ENCODE measurements at regions not wholly inside any gene's neighbourhood (a gene's known extent, or its start where the extent isn't known, plus 50 kb on each side); places are given as distances from the start of the nearest gene placed in this dataset.

DNA sequence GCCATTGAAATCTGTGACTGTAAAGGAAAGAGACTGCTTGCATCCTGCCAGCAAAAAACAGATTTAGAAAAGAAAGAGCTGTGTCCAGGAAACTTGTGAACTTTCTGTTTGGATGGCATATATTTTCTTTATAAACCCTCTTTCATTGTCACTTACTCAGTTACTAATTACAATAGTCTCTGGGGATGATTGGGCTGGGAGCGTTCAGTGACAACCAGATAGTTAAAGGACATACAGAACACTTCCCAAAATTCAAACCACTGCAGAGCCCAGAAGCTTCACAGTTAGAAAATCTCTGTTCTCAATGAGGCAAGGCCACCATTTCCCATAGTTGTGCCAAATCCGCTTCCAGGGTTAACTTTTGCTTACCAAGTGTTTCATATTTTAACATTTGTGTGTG, 98.6 kb upstream of the TAB2 start:
- no peaks in the 10 kb centered on the region for H3K36me3 ChIP-seq (ENCODE audit: insufficient read depth)
- 89% methylated on average over 2 of the region's 2 CpGs for WGBS

DNA sequence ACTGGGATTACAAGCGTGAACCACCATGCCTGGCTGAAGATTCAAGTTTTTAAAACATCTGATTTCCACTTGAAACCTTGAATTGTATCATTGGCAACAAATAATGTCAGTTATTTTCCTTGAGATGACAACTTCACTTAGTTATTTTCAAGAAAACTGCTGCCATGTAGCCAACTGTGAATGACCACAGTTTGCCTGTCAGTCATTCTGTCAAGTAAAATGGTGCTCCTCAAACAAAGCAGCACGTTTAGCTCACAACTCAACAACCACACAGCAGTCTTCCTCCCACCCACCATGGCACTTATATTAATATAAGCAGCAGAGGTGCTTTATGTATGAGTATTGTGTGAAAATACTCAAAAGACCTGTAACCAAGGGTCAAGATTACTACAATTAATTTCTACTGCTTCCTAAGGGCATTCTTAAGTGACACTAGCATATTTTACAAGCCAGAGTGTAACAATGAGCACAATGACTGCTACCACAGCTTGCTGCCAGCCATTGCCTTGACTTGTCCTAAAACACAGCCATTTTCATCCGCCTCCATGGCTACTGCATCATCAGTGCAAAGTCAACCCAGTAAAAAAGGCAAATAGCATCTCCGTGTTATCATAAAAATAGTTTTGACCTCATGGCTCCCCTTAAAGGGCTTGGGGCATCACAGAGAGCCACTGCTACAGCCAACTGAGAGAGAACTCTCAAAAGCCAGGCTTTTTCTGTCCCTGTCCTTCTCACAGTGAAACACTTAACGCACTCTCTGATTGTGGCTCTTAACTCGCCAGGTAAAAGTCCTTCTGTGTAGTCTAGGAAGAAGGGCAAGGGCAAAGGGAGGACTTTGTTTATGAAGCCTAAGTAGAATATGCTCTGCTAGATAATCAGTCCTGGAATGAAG, 96.4 kb upstream of the TAB2 start:
- Histone ChIP-seq H3K4me1 (ENCODE audit: insufficient read depth) (no peaks in the 10 kb centered on the region), H3K4me3 (ENCODE audit: low read depth, low read length) (no peak overlapping the region), H3K36me3 (ENCODE audit: insufficient read depth) (no peaks in the 10 kb centered on the region), H3K27ac (ENCODE audit: low read depth) (no peak overlapping the region)
- DNase-seq (ENCODE audit: extremely low spot score), result no peak
- 90% methylated on average over 6 of the region's 6 CpGs for WGBS

More for the DNA sequence above, 98.6 kb upstream of the TAB2 start:
- no peak for DNase-seq (ENCODE audit: extremely low spot score)
- Histone ChIP-seq H3K27ac (ENCODE audit: low read depth) (no peak overlapping the region), H3K4me1 (ENCODE audit: insufficient read depth) (no peaks in the 10 kb centered on the region), H3K4me3 (ENCODE audit: low read depth, low read length) (no peak overlapping the region)

DNA sequence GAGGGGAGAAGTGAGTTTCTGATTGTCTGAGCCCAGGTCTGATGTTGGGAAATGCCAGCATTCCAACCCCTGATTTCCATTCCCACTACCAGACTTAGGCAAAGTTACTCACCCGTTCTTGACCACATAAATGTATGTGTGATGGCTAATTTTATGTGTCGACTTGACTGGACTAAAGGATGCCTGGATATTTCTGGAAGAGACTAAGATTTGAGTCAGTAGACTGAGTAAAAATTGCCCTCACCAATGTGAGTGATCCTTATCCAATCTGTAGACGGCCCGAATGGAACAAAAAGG, 95.8 kb upstream of the TAB2 start:
- no peak overlapping the region for H3K4me3 ChIP-seq (ENCODE audit: low read depth, low read length)
- H3K27ac ChIP-seq (ENCODE audit: low read depth), result no peak overlapping the region
- DNase-seq (ENCODE audit: extremely low spot score), result no peak
- H3K36me3 ChIP-seq (ENCODE audit: insufficient read depth), result no peaks in the 10 kb centered on the region
- WGBS, result 97% methylated on average over 4 of the region's 4 CpGs
- H3K4me1 ChIP-seq (ENCODE audit: insufficient read depth), result no peaks in the 10 kb centered on the region

DNA sequence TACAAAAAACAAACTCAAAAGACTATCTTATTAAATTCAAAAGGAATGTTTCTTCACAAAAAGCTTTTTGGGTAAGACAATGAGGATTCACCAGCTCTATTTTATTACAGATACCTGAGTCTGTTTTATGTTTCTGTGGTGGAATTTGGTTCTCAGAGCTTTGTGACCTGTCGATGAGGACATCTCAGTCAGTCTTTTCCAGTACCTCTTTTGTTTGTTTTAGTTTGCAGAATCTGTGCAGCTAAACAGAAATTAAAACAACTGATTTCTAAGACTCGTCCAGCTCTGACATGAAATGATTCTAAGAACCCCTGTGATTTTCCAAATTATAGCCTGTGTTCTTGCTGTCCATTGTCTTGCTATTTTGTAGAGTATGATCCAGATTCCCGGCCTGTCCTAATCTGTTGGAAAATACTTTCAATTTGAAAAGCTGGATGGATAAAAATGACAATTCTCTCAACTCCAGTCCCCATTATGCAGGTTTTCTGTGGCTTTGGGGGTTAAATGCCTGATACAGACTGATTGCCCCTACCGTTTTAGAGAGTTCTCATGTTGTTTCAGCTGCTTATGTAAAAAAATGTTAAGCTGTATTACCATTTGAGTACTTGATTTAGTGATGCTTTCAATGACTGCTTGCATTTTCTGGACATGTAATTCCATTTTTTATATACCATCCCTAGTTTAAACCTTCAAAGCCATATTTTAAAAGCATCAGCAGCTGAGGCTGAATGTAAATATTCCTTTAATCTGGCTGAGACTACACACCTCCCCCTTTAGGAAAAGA, 94.2 kb upstream of the TAB2 start:
- no peak overlapping the region for H3K4me3 ChIP-seq (ENCODE audit: low read depth, low read length)
- H3K4me1 ChIP-seq (ENCODE audit: insufficient read depth), result no peaks in the 10 kb centered on the region
- H3K27ac ChIP-seq (ENCODE audit: low read depth), result no peak overlapping the region
- WGBS, result 59% methylated on average over 4 of the region's 4 CpGs
- no peaks in the 10 kb centered on the region for H3K36me3 ChIP-seq (ENCODE audit: insufficient read depth)
- no peak for DNase-seq (ENCODE audit: extremely low spot score)

DNA sequence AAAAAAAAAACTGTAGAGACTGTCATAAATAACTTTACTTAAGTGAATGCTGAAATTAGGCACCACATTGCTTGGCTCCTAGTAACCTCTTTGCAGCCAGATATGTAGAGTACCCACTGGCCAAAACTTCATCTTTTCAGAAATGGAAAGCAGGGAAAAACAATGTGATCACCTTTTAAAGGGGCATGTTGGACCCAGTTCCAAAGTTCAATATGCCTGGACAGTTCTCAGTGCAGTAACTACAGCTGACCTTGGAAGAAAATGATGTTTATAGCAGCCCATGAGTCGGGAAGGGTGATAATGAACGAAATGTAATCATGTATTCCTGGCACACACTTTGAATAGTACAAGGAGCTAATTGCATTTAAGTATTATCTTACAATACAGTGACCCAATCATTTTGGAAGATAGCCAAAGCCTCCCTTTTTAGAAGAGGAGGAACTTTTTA, 93.6 kb upstream of the TAB2 start:
- DNase-seq (ENCODE audit: extremely low spot score), result no peak
- 40% methylated on average over 2 of the region's 2 CpGs for WGBS
- Histone ChIP-seq H3K27ac (ENCODE audit: low read depth) (no peak overlapping the region), H3K36me3 (ENCODE audit: insufficient read depth) (no peaks in the 10 kb centered on the region), H3K4me3 (ENCODE audit: low read depth, low read length) (no peak overlapping the region), H3K4me1 (ENCODE audit: insufficient read depth) (no peaks in the 10 kb centered on the region)

DNA sequence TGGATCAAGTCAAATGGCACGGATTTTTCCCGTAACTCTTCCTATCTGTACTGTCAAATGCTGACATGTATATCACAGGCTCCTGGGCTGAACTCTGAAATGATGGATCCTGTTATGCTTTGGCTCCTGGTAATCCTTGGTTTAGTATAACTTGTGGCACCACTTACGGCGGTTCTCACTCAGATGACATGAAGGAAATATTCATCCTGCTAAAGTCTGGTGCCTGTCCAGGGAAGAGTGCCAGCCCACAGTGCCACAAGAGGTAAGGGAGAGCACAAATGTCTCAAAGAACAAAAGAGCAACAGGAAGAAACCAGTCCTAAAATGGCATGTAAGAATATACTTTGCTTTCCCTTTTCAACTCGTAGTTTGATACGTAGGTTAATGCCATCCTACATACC, 93.1 kb upstream of the TAB2 start:
- WGBS, result 88% methylated on average over 6 of the region's 6 CpGs
- Histone ChIP-seq H3K36me3 (ENCODE audit: insufficient read depth) (no peaks in the 10 kb centered on the region), H3K4me1 (ENCODE audit: insufficient read depth) (no peaks in the 10 kb centered on the region), H3K27ac (ENCODE audit: low read depth) (no peak overlapping the region), H3K4me3 (ENCODE audit: low read depth, low read length) (no peak overlapping the region)
- no peak for DNase-seq (ENCODE audit: extremely low spot score)

DNA sequence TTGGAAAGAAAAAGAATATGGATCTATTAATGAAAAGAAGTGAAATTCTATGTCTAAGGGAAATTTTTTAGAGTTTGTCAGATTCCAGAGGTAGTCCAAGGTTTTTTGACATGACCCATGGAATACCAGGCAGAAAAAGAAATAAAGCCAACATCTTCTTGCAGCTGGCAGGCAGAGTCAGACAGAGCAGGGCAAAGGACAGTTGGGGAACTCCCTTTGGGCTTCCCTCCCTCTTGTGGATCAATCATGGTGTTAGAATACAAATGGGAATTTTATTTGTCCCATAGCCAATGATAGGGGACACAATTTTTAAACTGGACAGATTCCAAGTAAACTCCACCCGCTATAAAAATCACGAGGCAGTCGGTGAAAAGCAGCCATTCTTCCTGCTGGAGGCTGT, 92.1 kb upstream of the TAB2 start:
- no peaks in the 10 kb centered on the region for H3K36me3 ChIP-seq (ENCODE audit: insufficient read depth)
- no peaks in the 10 kb centered on the region for H3K4me1 ChIP-seq (ENCODE audit: insufficient read depth)
- H3K4me3 ChIP-seq (ENCODE audit: low read depth, low read length), result no peak overlapping the region
- no peak overlapping the region for H3K27ac ChIP-seq (ENCODE audit: low read depth)
- 62% methylated on average over 3 of the region's 3 CpGs for WGBS
- no peak for DNase-seq (ENCODE audit: extremely low spot score)

DNA sequence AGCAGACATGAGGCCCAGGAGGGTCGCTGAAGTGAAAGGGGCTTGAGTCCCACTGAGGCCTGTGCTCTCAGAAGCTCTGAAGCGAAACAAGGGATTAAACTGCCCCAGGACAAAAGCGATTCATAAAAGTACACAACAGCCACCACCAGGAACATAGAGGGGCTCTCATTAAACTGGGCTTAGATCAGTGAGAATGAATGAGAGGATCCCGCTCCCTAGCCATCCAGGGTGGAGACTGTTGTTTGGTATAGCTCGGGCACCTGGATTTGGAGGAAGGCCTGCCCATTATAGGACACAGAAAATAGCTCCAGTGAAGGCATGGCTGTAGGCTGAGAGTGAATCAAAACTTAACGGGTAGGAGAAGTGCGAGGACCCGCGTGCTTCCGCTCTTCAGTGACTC, 91.6 kb upstream of the TAB2 start:
- Histone ChIP-seq H3K27ac (ENCODE audit: low read depth) (no peak overlapping the region), H3K36me3 (ENCODE audit: insufficient read depth) (no peaks in the 10 kb centered on the region), H3K4me1 (ENCODE audit: insufficient read depth) (no peaks in the 10 kb centered on the region), H3K4me3 (ENCODE audit: low read depth, low read length) (no peak overlapping the region)
- no peak for DNase-seq (ENCODE audit: extremely low spot score)
- 94% methylated on average over 10 of the region's 10 CpGs for WGBS

DNA sequence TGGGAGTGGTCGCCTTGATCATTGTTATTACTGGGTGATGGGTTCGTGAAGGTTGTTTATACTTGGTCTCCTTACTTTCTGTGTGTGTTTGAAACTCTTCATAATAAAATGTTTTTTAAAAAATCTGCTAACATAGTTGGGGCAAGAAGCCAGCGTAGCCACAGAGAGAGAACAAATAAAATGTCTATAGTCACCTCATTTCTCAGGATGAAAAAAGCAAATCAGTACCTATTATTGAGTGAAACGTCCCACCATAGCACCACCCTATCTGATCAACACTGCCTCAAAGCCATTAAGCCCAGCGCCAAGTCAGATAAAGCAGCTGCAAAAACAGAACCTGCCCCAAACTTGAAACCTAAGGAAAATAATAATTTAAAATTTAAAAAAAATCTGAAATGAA, 89.7 kb upstream of the TAB2 start:
- no peaks in the 10 kb centered on the region for H3K4me1 ChIP-seq (ENCODE audit: insufficient read depth)
- H3K27ac ChIP-seq (ENCODE audit: low read depth), result no peak overlapping the region
- DNase-seq (ENCODE audit: extremely low spot score), result no peak
- whole genome bisulfite sequencing, result 62% methylated on average over 5 of the region's 5 CpGs
- no peaks in the 10 kb centered on the region for H3K36me3 ChIP-seq (ENCODE audit: insufficient read depth)
- H3K4me3 ChIP-seq (ENCODE audit: low read depth, low read length), result no peak overlapping the region

DNA sequence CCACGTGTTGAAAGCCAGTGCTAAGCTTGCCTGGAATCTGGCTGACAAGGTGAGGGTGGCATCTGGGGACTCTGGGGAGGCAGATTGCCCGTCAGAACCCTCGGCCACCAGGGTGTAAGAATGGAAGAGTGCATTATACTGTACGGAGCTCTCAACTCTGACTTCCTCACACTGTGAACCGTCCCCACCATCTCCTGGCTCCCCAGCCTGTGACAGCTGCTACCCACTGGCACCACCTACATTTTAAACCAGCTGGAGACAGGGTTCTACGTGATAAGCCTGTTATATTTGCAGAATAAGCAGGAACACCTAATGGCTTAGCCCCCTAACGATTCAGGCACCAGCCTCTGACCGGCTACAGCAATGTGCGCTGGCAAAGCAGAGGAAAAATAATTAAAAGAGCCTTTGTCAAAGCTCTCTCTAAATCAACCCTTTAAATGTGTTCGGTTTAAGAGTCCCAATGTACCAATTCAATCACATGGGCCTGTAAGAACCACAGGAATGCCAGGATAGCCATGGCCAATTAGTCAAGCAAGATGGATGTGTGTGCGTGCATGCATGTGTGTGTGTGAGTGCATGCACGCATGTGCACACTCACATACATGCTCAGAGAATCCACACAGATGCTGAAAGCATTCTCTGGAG, 89.1 kb upstream of the TAB2 start:
- Histone ChIP-seq H3K36me3 (ENCODE audit: insufficient read depth) (no peaks in the 10 kb centered on the region), H3K4me3 (ENCODE audit: low read depth, low read length) (no peak overlapping the region), H3K27ac (ENCODE audit: low read depth) (no peak overlapping the region), H3K4me1 (ENCODE audit: insufficient read depth) (peaks cover 2% of the 10 kb centered on the region)
- WGBS, result 82% methylated on average over 12 of the region's 12 CpGs
- no peak for DNase-seq (ENCODE audit: extremely low spot score)

DNA sequence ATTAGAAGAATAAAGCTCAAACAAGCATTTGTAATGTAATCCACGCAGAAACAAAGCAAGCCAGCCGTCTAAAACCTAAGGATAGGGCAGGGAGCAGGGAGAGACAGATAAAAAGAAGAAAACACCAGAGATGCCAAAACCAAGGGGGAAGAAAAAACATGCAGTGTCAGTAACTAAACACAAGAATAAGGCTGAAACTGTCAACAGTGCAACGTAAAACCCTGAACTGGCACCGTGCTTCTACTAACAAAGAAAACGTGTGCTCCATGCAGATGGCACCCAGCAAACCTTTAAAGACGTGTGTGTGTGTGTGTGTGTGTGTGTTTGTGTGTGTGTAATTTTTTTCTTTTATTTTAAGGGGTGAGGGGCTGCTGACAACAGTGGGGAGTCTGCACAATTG, 88.4 kb upstream of the TAB2 start:
- peaks cover 2% of the 10 kb centered on the region for H3K4me1 ChIP-seq (ENCODE audit: insufficient read depth)
- no peak overlapping the region for H3K4me3 ChIP-seq (ENCODE audit: low read depth, low read length)
- no peak overlapping the region for H3K27ac ChIP-seq (ENCODE audit: low read depth)
- no peaks in the 10 kb centered on the region for H3K36me3 ChIP-seq (ENCODE audit: insufficient read depth)
- 88% methylated on average over 6 of the region's 6 CpGs for WGBS
- no peak for DNase-seq (ENCODE audit: extremely low spot score)

DNA sequence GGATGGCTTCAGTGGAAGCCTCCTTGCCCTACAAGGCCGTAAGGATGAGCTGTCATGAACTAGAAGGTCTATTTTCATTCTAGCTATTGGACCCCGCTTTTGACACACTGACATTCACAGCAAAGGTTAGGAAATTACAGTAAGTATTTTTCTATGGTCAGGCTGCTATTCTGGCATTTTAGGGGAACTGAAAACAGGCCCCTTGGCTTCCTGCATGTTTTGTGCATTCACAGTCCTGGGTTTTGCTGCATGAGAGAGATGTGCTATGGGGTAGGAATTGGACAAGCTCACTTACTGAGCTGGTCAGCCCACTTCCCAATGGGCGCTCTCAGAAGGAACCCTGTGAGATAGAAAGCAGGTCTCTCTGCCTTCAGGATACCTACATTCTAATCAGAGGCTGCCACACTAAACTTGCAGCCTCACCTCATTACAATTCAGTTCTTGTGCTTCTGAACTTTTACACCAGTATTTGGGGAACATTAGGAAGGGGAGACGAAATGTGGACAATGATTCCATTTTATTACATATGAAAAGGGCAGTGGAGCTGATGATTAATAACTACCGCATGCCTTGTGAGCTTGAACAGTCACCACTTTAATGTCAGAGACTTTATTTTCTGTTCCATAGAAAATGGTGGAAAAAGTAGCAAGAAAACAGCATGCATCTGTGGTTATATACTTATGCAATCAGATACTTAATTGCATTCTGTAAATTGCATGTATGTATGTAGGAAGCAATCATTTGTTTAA, 86.6 kb upstream of the TAB2 start:
- Histone ChIP-seq H3K36me3 (ENCODE audit: insufficient read depth) (no peaks in the 10 kb centered on the region), H3K4me1 (ENCODE audit: insufficient read depth) (peaks cover 2% of the 10 kb centered on the region), H3K4me3 (ENCODE audit: low read depth, low read length) (no peak overlapping the region), H3K27ac (ENCODE audit: low read depth) (no peak overlapping the region)
- 91% methylated on average over 5 of the region's 5 CpGs for WGBS
- DNase-seq (ENCODE audit: extremely low spot score), result no peak

DNA sequence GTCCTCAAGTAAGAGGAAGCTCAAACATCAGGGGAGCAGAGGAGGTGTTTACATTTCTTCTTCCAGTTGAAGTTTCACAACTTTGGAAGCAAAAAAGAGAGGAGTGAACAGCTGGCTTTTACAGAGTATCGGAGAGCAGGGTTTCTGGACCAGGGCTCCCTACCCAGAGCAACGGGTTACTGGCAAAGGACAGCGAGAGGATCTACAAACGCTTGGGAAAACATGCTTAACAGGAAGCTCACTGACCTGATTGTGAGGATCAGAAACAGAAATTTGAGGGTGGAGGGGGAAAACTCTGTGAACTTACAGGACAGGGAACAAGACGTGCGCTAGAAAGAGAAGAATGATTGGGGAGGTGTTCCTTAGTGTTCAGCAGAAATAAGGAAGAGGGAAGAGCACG, 85.7 kb upstream of the TAB2 start:
- no peak for DNase-seq (ENCODE audit: extremely low spot score)
- Histone ChIP-seq H3K4me1 (ENCODE audit: insufficient read depth) (peaks cover 2% of the 10 kb centered on the region), H3K36me3 (ENCODE audit: insufficient read depth) (no peaks in the 10 kb centered on the region), H3K27ac (ENCODE audit: low read depth) (no peak overlapping the region), H3K4me3 (ENCODE audit: low read depth, low read length) (no peak overlapping the region)
- WGBS, result 40% methylated on average over 7 of the region's 7 CpGs

Data from urinary bladder (tissue), 3 donors.